ENCODE measurements at regions not wholly inside any gene's neighbourhood (a gene's known extent, or its start where the extent isn't known, plus 50 kb on each side); places are given as distances from the start of the nearest gene placed in this dataset.

DNA sequence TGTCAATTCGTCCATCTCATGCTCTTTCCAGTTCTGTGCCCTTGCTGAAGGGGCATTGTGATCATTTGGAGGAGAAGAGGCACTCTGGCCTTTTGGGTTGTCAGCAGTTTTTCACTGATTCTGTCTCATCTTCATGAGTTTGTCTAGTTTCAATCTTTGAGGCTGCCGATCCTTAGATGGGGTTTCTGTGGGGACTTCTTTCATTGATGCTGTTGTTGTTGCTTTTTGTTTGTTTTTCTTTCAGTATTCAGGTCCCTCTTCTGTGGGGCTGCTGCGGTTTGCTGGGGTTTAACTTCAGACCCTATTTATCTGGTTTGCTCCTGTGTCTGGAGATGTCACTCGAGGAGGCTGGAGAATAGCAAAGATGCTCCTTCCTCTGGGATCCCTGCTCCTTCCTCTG is 224.3 kb downstream of the JRKL start:
- no peak for DNase-seq (ENCODE audit: low spot score)

DNA sequence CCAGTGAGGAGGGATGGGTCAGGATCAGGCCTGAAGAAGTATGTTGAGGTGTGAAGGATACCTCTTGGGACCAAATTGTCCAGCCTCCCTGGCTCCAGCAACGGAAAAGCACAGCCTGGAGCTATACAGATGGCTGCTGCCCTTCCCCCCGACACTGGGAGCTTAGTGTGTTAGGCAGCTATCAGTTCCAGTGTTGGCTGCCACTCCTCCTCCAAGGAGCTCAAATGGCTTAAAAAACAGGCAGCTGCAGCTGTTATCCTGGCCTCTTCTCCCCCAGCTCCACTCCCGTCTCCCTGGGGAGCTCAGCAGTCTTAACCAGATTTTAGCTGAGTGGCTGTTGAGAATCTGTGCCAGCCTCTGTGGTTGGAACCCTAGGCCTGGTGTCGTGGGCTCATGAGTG is 225.0 kb downstream of the JRKL start:
- no peak for DNase-seq (ENCODE audit: low spot score)

DNA sequence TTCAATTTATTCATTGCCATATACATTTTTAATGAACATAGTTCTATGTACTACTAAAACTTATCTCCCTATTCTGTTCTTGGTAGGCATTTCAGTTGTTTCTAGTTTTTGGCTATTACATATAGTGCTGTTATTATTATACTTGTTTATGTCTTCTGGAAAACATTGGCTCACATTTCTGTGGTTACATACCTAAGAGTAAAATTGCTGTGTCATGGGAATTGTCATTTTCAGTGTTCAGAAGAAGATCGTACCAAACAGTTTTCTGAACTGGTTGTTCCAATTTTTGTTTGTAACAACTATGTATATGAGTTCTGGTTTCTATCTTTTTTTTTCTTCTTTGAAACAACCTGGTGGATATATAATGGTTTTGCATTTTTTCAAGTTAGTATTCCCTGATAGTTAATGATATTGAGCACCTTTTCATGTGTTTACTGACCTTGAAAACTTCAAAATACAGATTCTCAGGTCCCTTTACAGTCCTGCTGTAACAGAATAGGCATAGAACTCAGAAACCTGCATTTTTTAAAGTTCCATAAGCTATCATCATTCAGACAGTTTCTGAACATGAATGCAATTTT is 230.7 kb downstream of the JRKL start:
- no peak for DNase-seq (ENCODE audit: low spot score)

DNA sequence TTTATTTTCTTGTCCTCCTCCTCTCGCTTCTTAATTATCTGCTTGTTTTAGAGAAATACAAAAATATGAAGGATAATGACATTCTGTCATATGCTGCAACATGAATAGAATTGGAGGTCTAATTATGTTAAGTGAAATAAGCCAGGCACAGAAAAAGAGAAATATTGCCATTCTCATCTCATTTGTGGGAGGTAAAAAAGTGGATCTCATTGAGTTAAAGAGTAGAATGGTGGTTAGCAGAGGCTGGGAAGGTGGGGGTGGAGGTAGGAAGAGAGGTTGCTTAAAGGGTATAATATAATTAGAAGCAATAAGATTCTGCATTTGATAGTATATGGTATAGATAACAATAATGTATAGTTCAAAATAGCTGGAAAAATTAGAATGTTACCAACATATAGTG is 231.3 kb downstream of the JRKL start:
- no peak for DNase-seq (ENCODE audit: low spot score)

DNA sequence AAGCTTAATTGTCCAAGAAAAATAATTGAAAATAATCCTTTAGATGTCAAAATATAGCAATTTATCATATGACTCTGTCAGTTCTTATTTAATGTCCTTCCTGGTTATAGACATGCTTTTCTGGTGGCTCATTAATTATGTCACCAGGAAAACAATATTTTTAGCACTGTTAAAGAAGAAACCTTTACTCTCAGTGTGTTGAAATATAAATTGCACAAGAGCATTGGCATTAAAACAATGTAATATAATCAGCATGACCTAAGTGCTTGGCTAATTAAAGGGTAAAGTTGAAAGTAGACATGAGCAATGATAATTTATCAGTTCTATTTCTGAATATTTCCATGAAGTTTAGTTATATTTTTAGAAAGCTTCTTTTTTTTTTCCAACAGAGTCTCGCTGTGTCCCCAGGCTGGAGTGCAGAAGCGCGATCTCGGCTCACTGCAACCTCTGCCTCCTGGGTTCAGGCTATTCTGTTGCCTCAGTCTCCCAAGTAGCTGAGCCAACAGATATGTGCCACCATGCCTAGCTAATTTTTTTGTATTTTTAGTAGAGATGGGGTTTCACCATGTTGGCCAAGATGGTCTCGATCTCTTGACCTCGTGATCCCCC is 232.3 kb downstream of the JRKL start:
- DNase-seq (ENCODE audit: low spot score): no peak

DNA sequence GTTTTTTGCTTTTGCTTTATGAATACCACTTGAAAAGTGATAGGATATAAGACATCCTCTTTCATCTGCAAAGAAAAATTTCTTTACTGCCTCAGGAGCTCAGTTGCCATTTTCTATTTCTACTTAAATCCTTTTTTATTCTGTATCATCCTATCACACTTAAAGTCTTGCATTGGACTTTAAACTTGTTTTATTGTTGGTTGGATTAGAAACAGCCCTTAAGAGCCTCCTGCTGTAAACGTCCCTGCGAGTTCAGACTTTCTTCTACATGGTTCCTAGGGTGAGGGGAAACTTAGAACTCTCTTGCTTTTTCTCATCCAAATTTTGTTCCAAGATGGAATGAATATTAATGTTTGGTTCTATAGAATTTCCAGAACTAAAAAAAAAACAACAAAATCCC is 234.3 kb downstream of the JRKL start:
- DNase-seq (ENCODE audit: low spot score): no peak

DNA sequence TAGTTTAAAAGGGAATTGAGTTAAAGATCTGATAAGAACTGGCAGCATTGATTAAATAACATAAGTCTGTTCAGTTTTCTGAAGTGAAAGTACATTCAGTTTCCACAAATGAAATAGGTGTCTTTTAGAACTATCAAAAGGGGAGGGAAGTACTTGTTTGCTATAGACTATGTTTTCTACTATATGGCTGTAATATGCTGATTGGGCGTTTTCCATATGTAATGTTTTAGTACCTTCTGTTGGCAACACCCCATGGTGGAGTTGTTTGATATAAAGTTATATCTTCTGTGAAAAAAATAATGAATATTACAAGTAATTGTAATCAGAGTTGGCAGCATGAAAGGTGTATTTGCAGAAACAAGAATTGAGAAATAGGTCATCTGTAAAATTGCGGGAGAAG is 237.6 kb downstream of the JRKL start:
- no peak for DNase-seq (ENCODE audit: low spot score)

DNA sequence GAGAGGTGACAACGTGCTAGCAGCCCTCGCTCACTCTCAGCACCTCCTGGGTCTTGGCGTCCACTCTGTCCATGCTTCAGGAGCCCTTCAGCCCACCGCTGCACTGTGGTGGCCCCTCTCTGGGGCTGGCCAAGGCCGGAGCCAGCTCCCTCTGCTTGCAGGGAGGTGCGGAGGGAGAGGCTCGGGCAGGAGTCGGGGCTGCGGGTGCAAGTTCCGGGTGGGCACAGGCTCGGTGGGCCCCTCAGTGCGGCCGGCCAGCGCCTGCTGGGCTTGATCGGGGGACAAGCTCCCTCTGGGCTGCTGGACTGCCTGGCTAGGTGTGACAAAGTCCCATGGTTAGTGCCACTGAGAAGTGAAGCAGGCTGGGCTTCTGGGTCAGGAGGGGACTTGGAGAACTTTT is 245.8 kb downstream of the JRKL start:
- DNase-seq (ENCODE audit: low spot score): no peak

DNA sequence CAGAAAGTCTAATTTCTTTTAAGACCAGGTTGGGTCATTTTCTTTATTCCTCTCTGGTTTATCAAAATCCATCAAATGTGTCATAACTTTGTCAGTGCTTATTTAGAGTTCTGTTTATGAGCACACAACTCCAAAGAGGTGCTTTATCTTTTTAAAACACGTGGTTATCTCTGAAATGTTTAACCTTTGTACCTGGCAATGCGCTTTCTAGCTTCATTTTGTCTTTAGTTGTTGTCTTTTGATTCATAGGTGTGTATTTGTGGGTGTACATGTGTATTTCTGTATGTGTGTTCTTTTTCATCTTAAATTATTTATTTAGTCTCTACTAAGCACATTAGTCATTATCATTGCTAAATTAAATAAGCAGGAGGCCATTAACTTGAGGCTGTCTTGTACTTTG is 251.4 kb downstream of the JRKL start:
- DNase-seq (ENCODE audit: low spot score): no peak

DNA sequence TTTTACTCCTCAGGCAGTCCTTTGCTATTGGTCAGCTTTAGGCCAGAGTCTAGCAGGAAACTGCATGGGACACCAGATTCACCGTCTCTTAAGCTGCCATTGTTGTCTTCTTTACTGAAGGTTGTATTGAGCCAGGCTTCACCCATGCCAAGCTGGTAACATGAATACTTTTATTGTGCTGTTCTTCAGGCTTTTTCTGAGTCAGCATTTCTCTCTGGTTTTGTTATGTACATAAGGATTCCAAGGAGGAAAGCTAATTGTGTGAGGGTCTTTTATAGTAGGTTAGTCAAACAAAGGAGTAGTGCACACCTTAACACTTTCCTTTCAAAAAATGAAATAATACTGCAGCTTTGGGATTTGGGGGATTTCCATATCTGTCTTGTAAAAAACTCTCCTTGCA is 252.8 kb downstream of the JRKL start:
- no peak for DNase-seq (ENCODE audit: low spot score)

DNA sequence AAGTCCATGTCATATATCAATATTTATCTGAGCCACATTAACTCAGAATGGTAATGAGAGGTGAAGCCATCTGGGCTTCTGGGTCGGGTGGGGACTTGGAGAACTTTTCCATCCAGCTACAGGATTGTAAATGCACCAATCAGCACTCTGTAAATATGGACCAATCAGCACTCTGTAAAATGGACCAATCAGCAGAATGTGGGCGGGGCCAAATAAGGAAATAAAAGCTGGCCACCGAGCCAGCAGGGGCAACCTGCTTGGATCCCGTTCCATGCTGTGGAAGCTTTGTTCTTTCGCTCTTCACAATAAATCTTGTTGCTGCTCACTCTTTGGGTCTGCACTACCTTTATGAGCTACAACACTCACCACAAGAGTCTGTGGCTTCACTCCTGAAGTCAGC is 253.4 kb downstream of the JRKL start:
- DNase-seq (ENCODE audit: low spot score): no peak

DNA sequence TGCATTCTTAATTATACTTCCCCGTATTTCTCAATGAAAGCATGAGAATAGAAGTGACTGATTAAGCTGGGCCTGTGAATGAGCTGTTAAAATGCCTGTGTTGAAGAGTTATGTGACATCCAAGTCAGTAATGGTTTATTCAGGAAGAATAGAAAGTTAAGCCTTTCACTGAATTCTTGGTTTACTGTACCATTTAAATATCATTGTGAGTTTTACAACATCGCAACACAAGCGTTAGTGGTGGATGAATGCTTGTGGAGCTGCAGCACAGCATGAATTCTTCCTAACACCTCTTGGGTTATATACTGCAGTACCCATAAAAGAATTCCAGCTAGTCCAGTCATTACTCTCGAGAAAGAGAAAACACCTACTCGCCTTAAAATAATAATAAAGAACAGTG is 257.8 kb downstream of the JRKL start:
- no peak for DNase-seq (ENCODE audit: low spot score)

DNA sequence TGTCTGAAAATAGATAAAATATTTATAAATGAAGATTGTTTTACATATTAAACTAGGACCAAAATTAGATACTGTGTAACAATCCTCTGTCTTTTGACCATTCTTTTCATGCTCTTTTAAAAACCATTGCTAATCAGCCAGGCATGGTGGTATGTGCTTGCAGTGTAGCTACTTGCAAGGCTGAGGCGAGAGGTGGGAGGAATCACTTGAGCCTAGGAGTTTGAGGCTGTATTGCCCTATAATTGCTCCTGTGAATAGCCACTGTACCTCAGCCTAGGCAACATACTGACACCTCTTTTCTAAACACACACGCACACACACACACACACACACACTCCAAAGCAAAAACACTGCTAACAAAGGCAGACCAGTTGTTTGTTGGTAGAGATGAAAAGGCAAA is 259.2 kb downstream of the JRKL start:
- DNase-seq (ENCODE audit: low spot score): no peak

DNA sequence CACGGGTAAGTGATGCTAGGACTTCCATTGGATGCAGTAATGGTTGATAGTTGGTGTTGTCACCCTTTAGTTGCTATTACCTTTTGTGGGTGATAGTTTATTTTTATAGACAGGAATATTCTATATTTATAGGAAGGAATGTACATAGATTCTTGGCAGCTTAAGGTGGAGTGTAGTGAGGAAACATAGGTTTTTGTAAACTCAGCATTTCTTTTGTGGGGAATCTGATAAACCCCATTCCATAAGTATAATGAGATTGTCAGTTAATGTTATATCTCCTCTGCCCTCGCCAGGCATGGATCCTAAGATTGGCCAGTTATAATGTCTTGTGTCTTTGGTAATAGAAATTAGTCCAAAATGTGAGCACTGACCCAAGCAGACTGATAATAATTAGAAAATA is 262.7 kb downstream of the JRKL start:
- no peak for DNase-seq (ENCODE audit: low spot score)

DNA sequence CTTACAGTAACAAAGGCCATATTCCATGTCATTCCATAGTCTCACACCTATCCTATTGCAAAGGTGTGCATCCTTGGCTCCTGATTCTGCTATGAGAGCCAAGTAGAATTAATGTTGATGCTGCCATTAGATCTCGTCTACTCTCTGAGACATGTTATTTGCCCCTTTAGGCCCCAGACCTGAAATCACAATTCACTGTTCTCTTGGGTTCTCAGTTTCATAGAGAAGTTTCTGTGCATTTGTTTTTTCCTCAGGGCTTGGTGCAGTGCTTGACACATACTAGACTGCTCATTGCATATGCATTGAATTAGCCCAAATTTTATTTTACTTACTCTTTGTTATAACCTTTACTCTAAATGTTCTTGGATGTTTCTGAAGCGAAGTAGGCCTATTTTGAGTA is 265.7 kb downstream of the JRKL start:
- DNase-seq (ENCODE audit: low spot score): no peak

DNA sequence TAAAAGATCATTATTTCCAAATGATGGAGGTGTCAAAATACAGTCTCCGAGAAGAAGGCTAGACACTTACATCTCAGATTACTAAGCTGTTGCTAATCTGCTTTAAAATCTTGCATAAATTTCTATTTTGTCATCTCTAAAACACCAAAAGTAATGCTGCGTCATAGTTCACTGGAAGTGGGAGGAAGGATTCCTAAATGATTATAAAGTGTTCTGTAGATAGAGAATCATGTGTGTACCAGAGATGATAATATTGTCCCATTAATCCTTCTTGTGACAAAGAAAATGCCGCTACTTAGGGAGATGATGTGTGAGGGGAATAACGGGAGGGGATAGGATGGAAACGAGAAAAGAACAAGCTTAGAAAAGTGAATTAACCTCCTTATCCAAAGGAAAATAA is 268.6 kb downstream of the JRKL start:
- no peak for DNase-seq (ENCODE audit: low spot score)

DNA sequence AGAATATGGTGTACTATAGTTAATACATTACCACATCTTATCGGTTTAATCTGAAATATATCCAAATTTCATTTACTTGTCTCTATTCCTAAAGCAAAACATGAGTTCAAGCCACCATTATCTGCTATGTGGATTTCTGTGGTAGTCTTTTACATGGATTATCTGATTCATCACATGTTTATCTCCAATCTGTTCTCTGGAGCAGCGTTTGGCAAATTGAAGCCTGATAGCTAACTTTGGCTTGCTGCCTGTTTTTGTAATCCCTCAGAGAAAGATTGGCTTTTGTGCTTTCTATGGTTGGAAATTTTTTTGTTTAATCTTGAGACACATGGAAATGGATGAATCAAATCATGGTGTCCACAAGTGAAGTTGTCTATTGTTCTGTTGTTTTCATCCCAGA is 274.3 kb downstream of the JRKL start:
- no peak for DNase-seq (ENCODE audit: low spot score)

DNA sequence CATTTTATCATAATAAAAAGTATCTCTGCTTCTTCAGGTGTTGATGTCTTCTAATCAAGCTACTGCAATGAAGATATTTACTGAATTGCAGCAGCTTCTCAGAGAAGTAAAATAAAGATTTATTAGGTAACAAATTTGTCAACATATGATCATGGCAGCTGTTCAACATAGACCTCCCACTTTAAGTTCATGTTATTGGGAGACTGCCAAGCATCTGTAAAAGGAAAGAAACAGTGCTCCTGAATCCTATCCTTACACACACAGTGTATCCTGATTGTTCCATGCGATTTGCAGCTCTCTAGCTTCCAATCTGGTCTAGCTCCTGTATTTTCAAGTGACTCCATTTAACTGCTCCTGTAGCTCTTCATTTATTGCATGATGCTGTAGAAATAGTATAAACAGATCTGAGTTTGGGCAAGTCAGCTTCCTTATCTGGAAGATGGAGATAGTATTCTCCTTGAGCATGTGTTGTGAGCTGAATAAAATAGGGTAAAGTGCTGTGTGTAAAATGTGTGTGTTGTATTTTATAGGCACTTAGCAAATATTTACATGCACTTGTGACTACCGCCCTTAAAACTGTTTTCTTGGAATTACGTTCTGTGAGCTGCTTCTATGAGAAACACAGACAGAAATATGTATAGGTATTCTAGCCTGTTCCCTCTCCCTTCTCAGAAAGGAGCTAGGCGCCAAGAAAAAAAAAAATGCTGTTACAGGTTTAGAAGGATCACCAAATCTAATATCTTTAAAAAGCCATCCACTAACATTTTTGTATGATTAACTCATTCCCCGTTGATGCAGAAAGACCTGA is 290.6 kb downstream of the JRKL start:
- no peak for DNase-seq (ENCODE audit: low spot score)

DNA sequence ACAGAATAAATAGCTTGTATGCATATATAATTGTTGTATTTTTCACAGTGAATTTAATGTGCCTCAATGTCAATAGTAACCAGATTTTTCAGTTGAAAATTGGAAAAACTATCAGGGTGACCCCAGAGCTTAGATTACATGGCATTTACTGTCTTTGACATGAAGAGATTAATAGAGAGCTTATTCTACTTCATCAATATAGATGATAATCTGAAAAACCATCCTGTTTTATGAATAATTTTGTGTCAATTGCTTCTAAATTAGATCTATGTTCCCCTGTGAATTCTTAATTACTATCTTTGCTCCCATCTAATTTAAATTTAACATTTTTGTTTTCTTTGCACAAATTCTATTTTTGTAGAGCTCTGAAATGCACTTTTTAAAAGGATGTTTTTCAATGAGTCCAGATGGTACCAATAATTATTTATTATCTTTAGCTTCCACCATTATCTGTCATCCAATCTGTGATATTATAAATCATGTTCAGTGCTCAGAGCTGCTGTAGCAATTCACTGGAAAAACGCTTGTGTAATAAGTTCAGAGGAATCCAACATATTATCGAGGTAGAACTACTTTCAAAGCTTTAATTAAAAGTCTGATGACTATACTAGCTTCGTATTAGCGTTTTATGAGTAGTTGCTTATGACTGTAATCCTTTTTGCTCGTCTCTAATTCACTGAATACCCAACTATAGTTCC is 291.4 kb downstream of the JRKL start:
- no peak for DNase-seq (ENCODE audit: low spot score)

DNA sequence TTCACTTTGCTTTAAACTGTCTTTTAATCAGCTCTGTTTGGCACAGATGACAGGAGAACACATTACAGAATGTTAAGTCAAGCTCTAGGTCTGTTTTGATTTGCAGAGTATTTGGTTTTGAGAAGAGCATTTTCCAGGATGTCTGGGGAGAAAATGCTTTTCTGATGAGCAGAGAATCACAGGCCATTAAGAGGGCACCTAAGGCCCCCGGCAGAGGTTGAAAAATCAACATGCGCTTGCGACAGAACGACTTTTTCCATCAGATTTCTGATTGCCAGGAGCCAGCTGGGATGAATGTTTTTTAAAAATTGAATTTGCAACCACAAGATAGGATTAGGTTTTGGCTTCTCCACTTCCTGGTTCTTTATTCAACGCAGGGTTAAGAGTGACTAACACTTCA is 304.5 kb downstream of the JRKL start:
- no peak for DNase-seq (ENCODE audit: low spot score)

DNA sequence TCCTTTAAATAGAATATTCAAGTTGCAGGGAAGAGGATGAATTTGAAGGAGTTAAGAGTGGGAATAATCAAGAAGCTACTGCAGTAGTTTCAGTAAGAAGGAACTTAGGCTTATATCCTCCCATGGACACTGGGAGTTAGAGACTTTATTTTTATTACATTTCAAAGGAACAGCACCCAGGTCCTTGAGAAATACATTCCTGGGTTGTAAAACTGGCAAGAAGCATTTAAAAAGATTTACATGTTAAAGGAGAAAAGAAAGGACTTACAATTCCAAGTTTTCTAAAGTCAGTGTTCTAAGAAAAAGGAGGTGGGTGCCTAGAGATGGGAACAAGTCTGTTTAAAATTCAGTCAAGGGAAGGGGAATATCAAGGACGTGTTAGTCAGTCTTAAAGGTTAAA is 306.9 kb downstream of the JRKL start:
- DNase-seq (ENCODE audit: low spot score): no peak

DNA sequence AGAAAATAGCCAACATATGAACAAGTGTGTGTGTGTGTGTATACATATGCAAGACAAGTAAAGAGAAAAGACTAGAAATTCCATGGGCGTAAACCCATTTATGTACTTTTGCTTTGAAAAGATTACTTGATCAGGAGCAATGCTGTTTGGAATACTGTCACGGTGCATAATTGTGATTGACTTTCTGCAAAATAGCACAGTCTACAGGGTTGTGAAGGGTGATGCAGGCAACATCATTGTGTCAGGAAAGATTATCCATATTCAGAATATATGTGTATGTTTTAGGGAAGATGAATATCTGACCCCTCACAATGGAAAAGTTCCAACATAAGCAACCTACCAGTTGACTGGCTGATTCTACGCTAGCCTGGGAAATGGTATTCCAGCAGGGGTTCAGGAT is 307.7 kb downstream of the JRKL start:
- DNase-seq (ENCODE audit: low spot score): no peak

DNA sequence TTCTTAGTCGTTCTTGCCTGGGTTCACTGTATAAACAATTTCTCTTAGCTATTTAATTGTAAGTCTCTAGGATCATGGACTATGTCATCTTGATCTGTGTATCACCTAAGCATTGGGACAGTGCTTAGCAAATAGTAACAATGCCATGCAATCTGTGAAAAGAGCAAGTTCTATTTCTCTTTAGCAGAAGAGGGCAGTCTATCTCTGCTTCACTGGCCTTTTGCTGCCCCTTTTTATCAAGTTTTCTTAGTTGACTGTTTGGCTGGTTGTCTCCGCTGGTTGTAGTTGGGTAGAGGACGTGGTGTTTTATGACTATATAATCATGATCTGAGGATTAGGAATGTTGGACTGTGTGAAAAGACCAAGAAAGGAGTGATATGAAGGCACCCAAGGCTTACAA is 315.0 kb downstream of the JRKL start:
- no peak for DNase-seq (ENCODE audit: low spot score)
